ENCODE measurements at regions not wholly inside any gene's neighbourhood (a gene's known extent, or its start where the extent isn't known, plus 50 kb on each side); places are given as distances from the start of the nearest gene placed in this dataset.

GRCh38 chr14:26929361-26929760 is 331.5 kb upstream of the NOVA1 start:
- no peak for DNase-seq

DNA sequence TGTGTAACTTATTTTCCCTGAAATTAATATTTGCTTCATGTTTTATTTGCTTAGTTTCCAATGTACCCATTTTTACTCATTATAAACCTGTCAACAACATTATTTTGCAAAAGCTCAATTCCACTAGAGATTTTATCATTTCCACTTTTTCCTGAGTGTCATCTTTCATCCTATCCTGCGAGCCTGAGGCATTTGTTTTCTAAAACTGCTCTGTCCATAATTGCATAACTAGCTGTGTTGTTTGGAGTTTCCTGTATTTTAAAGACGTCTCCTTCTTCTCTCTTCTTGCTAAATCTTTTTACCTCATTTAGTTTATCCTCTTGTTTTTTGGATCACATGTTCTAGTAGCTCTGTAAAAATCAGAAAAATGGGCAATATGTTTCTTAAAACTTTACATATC is 332.7 kb upstream of the NOVA1 start:
- DNase-seq: no peak

GRCh38 chr14:26932606-26933005 is 334.8 kb upstream of the NOVA1 start:
- DNase-seq: no peak

GRCh38 chr14:26933431-26933830 is 335.6 kb upstream of the NOVA1 start:
- no peak for DNase-seq

GRCh38 chr14:26934151-26934550 is 336.3 kb upstream of the NOVA1 start:
- no peak for DNase-seq

DNA sequence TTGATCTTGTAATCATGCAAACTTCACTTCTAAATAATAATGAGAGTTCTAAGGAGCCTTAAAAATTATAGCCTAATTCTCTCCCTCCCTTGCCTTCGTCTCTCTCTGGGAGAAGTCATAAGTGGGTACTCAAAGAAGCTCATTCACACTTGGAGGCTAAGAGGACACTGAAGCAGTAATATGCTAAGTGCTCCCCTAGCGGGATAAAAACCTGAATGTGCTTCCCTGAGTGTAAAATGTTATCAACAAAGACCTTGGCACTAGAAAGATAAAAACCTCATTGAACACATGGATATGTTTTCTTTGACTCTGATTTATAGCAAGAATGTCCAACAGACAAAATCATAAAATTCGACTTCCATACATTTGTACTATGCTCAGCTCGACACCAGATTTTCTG is 337.9 kb upstream of the NOVA1 start:
- DNase-seq: no peak

DNA sequence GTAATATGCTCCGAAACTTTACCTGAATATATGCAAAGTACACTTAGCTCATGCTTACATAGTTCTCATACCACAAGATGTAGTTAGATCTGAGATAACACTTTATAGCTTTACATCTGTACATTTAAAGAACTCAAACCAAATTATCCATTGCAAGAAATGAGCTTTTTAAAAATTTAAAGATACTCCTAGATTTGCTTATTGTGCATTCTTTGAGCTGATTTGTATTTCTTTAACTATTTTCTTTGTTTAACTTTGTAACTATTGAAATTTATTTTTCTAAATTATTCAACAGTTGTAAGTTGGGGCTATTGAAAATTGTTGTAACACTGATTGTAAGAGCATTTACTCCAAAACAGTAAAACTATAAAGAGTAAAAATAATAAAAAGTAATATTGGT is 340.2 kb upstream of the NOVA1 start:
- no peak for DNase-seq

DNA sequence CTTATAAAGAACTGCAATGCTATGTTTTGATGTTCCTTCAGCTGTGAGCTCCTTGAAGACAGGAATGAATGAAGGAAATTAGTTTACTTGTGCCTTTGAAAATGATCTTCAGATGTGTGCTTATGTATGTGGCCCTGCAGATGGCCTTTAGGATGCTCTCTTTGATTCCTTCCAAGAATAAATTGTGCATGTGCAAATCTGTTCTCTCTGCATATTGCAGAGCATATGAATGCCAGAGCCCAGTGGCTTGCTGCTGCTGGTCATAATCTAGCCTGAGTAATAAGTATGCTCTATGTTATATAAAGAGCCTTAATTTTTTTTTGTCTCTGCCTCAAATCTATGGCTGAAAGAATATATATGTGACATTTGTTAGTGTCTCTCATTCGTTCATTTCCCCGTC is 341.9 kb upstream of the NOVA1 start:
- no peak for DNase-seq

GRCh38 chr14:26941521-26941920 is 343.7 kb upstream of the NOVA1 start:
- DNase-seq: no peak

GRCh38 chr14:26947265-26947664 is 349.4 kb upstream of the NOVA1 start:
- no peak for DNase-seq

DNA sequence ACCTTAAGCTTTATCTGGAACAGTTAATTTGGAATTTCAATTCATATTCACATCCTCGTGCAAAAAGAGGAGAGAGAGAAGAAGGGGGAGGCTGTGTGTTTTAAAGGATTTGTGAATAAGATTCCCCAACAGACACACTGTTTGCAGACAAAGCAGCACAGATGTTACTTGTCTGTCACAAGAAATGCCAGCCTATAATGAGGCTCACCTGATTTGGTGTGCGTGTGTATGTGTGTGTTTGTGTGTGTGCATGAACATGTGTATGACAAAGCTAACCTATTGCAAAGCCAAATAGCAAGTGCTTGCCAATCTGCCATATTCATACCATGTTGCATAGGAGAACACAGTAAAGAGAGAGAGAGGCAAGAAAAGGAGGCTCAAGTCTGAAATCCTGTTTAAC is 361.6 kb upstream of the NOVA1 start:
- DNase-seq: no peak

GRCh38 chr14:26959972-26960660 is 362.3 kb upstream of the NOVA1 start:
- no peak for DNase-seq

- no peak for DNase-seq
These were observed 365.9 kb upstream of the NOVA1 start for GRCh38 chr14:26963711-26964110.

- no peak for DNase-seq
These were observed 367.7 kb upstream of the NOVA1 start for GRCh38 chr14:26965490-26965889.

DNA sequence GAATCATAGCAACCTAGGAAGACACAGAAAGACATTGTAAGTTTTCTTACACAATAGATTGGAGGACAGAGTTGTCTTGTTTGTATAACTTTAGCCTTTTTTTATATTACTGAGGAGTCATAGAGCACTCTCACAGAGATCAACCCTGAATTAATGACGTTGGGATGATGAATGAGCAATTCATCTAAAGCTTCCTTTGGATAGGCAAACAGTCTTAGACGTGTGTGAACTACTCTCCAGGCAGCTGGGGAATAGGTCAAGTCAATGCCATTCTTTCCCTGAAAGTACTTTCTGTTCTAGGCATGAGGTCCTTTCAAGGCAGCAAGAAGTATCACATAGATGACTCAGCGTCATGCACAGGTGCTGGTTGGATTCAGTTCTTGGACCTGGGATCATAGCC is 369.1 kb upstream of the NOVA1 start:
- no peak for DNase-seq

- no peak for DNase-seq
These were observed 377.1 kb upstream of the NOVA1 start for GRCh38 chr14:26974965-26975364.

DNA sequence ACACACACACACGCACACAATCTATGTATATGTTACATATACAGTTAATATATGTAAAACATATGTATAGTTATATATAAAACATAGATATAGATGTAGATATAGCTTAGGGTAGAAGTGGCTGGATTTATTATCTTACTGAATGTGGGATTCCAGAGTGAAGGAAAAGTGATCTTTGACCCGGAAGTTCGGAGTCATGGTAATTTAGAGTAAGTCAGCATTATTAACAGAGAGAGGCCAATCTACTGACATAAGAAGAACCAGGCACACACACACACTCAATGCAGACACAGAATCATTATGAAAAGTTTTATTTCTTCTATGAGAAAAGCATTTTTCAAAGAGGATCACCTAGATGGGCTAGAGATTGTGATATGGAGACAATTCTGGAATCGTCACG is 384.2 kb upstream of the NOVA1 start:
- no peak for DNase-seq

- DNase-seq: peak; percentile 70
These were observed 386.7 kb upstream of the NOVA1 start for GRCh38 chr14:26984311-26985177.

GRCh38 chr14:26987744-26988363 is 390.0 kb upstream of the NOVA1 start:
- DNase-seq: no peak

- no peak for DNase-seq
These were observed 393.1 kb upstream of the NOVA1 start for GRCh38 chr14:26990946-26991345.

DNA sequence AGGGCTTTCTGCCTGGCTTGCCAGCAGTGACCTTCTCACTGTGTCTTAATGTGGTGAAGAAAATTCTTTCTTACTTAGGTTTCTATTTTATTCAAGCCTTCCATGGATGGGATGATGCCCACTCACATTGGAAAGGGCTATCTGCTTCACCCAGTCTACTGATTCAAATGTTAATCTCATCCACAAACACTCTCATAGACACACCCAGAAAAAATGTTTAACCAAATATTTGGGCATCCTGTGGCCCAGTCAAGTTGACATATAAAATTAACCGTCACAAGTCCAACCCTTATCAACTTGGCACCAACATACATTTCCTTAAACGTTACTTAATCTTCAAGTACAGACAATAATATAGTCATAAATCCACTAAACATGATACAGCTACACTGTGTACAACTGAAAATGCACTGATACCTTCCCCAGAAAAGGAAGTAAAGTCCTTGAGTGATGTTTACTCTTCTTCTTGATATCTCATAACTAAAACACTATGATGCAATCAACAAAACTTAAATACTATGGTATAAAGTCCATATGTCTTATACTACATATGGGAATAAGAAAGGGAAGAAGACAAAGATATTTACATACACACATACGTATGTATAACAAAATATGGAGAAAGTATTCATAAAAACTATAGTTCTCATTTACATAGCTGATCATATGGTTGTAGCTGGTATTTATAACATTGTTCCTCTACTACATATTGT is 394.7 kb upstream of the NOVA1 start:
- DNase-seq: no peak

- no peak for DNase-seq
These were observed 395.7 kb upstream of the NOVA1 start for GRCh38 chr14:26993556-26993955.

- no peak for DNase-seq
These were observed 397.5 kb upstream of the NOVA1 start for GRCh38 chr14:26995301-26995700.

Data from left kidney (tissue), 1 donor.